ENCODE measurements at regions not wholly inside any gene's neighbourhood (a gene's known extent, or its start where the extent isn't known, plus 50 kb on each side); places are given as distances from the start of the nearest gene placed in this dataset.

DNA sequence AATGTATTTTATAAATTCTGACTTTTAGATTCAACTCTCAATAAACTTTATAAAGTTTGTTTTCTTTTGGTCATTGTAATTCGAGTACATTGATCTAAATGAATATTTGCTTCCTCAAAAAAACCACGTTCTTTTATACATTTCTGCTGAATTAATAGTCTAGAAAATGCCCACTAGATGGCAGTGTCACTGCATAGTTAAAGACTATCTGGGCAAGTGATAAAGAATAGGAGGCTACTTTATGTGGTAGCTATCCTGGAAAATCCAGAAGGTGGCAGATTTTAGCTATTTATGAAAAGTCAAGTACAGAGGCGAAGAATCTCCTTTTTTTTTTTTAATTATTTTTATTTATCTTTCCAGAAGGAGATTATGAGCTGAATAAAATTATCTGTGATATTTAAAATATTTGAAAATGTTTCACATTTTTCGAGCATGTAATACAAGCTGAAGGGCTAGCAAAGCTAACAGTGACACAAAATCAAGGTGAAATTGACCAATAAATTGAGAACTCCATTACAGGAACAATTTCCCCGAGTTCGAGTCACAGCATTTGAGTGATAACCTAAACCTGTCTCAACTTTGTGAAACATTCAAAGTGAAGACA is 221.8 kb downstream of the OLFM4 start:
- H3K79me2 ChIP-seq (ENCODE audit: control insufficient read depth, insufficient read depth, low read length), result no peaks in the 10 kb centered on the region
- H3K9ac ChIP-seq (ENCODE audit: control insufficient read depth, extremely low read depth, insufficient read depth, low read length), result no peak overlapping the region
- no peaks in the 10 kb centered on the region for H3K9me1 ChIP-seq (ENCODE audit: control insufficient read depth, extremely low read depth, insufficient read depth, low read length)
- no peaks in the 10 kb centered on the region for H3K27me3 ChIP-seq (ENCODE audit: control insufficient read depth, extremely low read depth, insufficient read depth, low read length)
- DNase-seq (ENCODE audit: low read depth, low spot score) (peak; percentile 17), FAIRE-seq (no peak)
- TF ChIP-seq, protein P1, sequence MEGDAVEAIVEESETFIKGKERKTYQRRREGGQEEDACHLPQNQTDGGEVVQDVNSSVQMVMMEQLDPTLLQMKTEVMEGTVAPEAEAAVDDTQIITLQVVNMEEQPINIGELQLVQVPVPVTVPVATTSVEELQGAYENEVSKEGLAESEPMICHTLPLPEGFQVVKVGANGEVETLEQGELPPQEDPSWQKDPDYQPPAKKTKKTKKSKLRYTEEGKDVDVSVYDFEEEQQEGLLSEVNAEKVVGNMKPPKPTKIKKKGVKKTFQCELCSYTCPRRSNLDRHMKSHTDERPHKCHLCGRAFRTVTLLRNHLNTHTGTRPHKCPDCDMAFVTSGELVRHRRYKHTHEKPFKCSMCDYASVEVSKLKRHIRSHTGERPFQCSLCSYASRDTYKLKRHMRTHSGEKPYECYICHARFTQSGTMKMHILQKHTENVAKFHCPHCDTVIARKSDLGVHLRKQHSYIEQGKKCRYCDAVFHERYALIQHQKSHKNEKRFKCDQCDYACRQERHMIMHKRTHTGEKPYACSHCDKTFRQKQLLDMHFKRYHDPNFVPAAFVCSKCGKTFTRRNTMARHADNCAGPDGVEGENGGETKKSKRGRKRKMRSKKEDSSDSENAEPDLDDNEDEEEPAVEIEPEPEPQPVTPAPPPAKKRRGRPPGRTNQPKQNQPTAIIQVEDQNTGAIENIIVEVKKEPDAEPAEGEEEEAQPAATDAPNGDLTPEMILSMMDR (optimal IDR thresholded peaks at IDR 0.05 in 1 of 3, IDR thresholded peaks at IDR 0.05 in 1 of 3, conservative IDR thresholded peaks at IDR 0.05 in 1 of 3; ENCODE audit: extremely low read depth in 1 of 3, insufficient read depth in 2 of 3, low read length in 3 of 3), result peak in 2 of 3 experiments; percentile 43 to 64
- no peak for TF ChIP-seq EZH2 (IDR thresholded peaks at IDR 0.05; ENCODE audit: low read length)
- no peaks in the 10 kb centered on the region for H3K9me3 ChIP-seq (ENCODE audit: control insufficient read depth, low read depth, low read length)
- no peaks in the 10 kb centered on the region for H3K4me1 ChIP-seq (ENCODE audit: control insufficient read depth, extremely low read depth, insufficient read depth, low read length)
- no peak overlapping the region for H3K4me2 ChIP-seq (ENCODE audit: control insufficient read depth, extremely low read depth, insufficient read depth, low read depth, low read length)
- no peak overlapping the region for H2AFZ ChIP-seq (ENCODE audit: control insufficient read depth, low read length)
- no peaks in the 10 kb centered on the region for H3K36me3 ChIP-seq (ENCODE audit: control insufficient read depth in 2 of 2, extremely low read depth in 1 of 2, insufficient read depth in 2 of 2, low read length in 2 of 2)
- H3K27ac ChIP-seq (ENCODE audit: control insufficient read depth, insufficient read depth, low read length), result no peak overlapping the region
- dilution Hi-C loops (cut with MboI; ENCODE audit: extremely low pct_ligation_motif_present, low sequenced_read_pairs), result no loop called here
- H4K20me1 ChIP-seq (ENCODE audit: control insufficient read depth, extremely low read depth, insufficient read depth, low read length), result no peaks in the 10 kb centered on the region
- no peak overlapping the region for H3K4me3 ChIP-seq (ENCODE audit: control insufficient read depth in 2 of 3, extremely low read depth in 1 of 3, insufficient read depth in 2 of 3, low read depth in 1 of 3, low read length in 3 of 3)

DNA sequence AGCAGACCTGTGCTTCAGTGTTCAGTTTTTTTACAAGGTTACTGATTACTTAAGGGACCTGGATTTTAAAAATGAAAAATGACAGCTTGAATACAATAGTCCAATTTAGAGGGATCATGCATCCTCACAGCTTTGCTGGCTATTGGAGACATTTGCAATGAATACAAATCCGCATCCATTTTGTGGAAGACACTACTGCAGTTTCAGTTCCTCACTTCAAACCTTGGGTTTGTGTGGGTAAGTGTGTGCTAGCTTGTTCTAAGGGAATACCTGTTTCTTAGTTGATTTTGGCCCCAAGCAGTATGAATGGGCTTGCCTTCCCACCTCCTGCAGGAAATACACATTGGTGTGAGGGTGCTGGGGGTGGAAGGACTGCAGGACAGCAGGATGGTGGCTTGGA is 222.4 kb downstream of the OLFM4 start:
- Histone ChIP-seq H3K27ac (ENCODE audit: control insufficient read depth, insufficient read depth, low read length) (no peak overlapping the region), H3K4me1 (ENCODE audit: control insufficient read depth, extremely low read depth, insufficient read depth, low read length) (no peaks in the 10 kb centered on the region), H4K20me1 (ENCODE audit: control insufficient read depth, extremely low read depth, insufficient read depth, low read length) (no peaks in the 10 kb centered on the region), H2AFZ (ENCODE audit: control insufficient read depth, low read length) (no peak overlapping the region), H3K4me2 (ENCODE audit: control insufficient read depth, extremely low read depth, insufficient read depth, low read depth, low read length) (no peak overlapping the region), H3K4me3 (ENCODE audit: control insufficient read depth in 2 of 3, extremely low read depth in 1 of 3, insufficient read depth in 2 of 3, low read depth in 1 of 3, low read length in 3 of 3) (no peak overlapping the region), H3K9ac (ENCODE audit: control insufficient read depth, extremely low read depth, insufficient read depth, low read length) (no peak overlapping the region), H3K36me3 (ENCODE audit: control insufficient read depth in 2 of 2, extremely low read depth in 1 of 2, insufficient read depth in 2 of 2, low read length in 2 of 2) (no peaks in the 10 kb centered on the region), H3K27me3 (ENCODE audit: control insufficient read depth, extremely low read depth, insufficient read depth, low read length) (no peaks in the 10 kb centered on the region), H3K79me2 (ENCODE audit: control insufficient read depth, insufficient read depth, low read length) (no peaks in the 10 kb centered on the region), H3K9me1 (ENCODE audit: control insufficient read depth, extremely low read depth, insufficient read depth, low read length) (no peaks in the 10 kb centered on the region), H3K9me3 (ENCODE audit: control insufficient read depth, low read depth, low read length) (no peaks in the 10 kb centered on the region)
- DNase-seq (ENCODE audit: low read depth, low spot score) (no peak), FAIRE-seq (no peak)
- dilution Hi-C loops (cut with MboI; ENCODE audit: extremely low pct_ligation_motif_present, low sequenced_read_pairs), result no loop called here
- no peak for TF ChIP-seq EZH2 (IDR thresholded peaks at IDR 0.05; ENCODE audit: low read length)
- TF ChIP-seq, protein P1 (optimal IDR thresholded peaks at IDR 0.05 in 1 of 3, IDR thresholded peaks at IDR 0.05 in 1 of 3, conservative IDR thresholded peaks at IDR 0.05 in 1 of 3; ENCODE audit: extremely low read depth in 1 of 3, insufficient read depth in 2 of 3, low read length in 3 of 3), result no peak
